A549 (cell line): ENCODE measurements at regions not wholly inside any gene's neighbourhood (a gene's known extent, or its start where the extent isn't known, plus 50 kb on each side); places are given as distances from the start of the nearest gene placed in this dataset.

Source experiments
- ATAC-seq, 2 experiments: fragments of 200-7000 bp in 1 of 2; fragments of >200 bp in 1 of 2; cut with Nextera tagmentation in 1 of 2; cut with Tn5 transposase in 1 of 2; 3 replicates each; pipeline versions ENCODE4 v1.8.0 to v1.9.1; 2018 to 2020; ENCODE audit warnings: mild to moderate bottlenecking in 1 of 2, moderate library complexity in 1 of 2
- CTCF ChIA-PET: fragments of 300-600 bp; sonication (Branson Sonifier 250); formaldehyde crosslinking; extraction: SDS; loops from one replicate; lab custom pipeline; 2021; ENCODE audit warnings: antibody characterized with exemption, inconsistent platforms; lab: Yijun Ruan, JAX
- POLR2A ChIA-PET: fragments of 350-600 bp; formaldehyde crosslinking; extraction: SDS; loops from one replicate; lab custom pipeline; 2021; ENCODE audit warnings: antibody characterized with exemption, inconsistent platforms; lab: Yijun Ruan, JAX
- DNase-seq, 2 experiments: peaks; one replicate each; pipeline versions ENCODE4 v3.0.0 to v3.0.0-alpha.2; 2011 to 2016; ENCODE audit warnings: low read depth in 1 of 2, low spot score in 1 of 2
- FAIRE-seq: peaks from 2 replicates; lab custom pipeline; 2011; peaks lifted over from hg19 to GRCh38; lab: Jason Lieb, UNC
- H3K27ac ChIP-seq, 2 experiments: fragments of >200 bp; sonication (Bioruptor Twin); formaldehyde crosslinking; 3 replicates each; pipeline ENCODE4 v1.5.1; 2016 to 2017
- H3K4me1 ChIP-seq: fragments of >200 bp; sonication (Bioruptor Twin); formaldehyde crosslinking; 3 replicates; pipeline ENCODE4 v1.6.1; 2016
- H3K4me2 ChIP-seq: fragments of >200 bp; sonication (Bioruptor Twin); formaldehyde crosslinking; 3 replicates; pipeline ENCODE4 v1.6.1; 2016
- H3K4me3 ChIP-seq: fragments of >200 bp; sonication (Bioruptor Twin); formaldehyde crosslinking; 3 replicates; pipeline ENCODE4 v1.5.1; 2016
- H3K9me3 ChIP-seq: fragments of >200 bp; sonication (Bioruptor Twin); formaldehyde crosslinking; 3 replicates; pipeline ENCODE4 v1.6.1; 2016
- BHLHE40 ChIP-seq: IDR thresholded peaks from 2 replicates; pipeline ENCODE4 v1.6.1; 2012; ENCODE audit warnings: low read depth, low read length, inconsistent platforms
- CBX2 ChIP-seq: fragments of 200-600 bp; sonication (generic); IDR thresholded peaks from 2 replicates; pipeline ENCODE4 v1.6.1; 2016; ENCODE audit warnings: low read depth, mild to moderate bottlenecking, borderline replicate concordance
- CHD4 ChIP-seq: fragments of 200-600 bp; sonication (generic); IDR thresholded peaks from 2 replicates; pipeline ENCODE4 v1.6.1; 2016; ENCODE audit warnings: antibody characterized with exemption, mild to moderate bottlenecking, borderline replicate concordance
- E2F6 ChIP-seq: IDR thresholded peaks from 2 replicates; pipeline ENCODE4 v1.6.1; 2012; ENCODE audit warnings: low read depth, borderline replicate concordance
- ELK1 ChIP-seq: fragments of 150-350 bp; IDR thresholded peaks from 2 replicates; pipeline ENCODE4 v1.6.1; 2014; ENCODE audit warnings: low read depth, mild to moderate bottlenecking, low read length
- FOXS1 ChIP-seq: fragments of 250-450 bp; sonication (Bioruptor Pico); IDR thresholded peaks from 2 replicates; pipeline ENCODE4 v1.5.0; 2020; ENCODE audit warnings: mild to moderate bottlenecking, moderate library complexity
- HDAC2 ChIP-seq: fragments of 200-600 bp; sonication (generic); IDR thresholded peaks from 2 replicates; pipeline ENCODE4 v1.6.1; 2016
- HES2 ChIP-seq: fragments of >200 bp; sonication (Bioruptor Twin); formaldehyde crosslinking; IDR thresholded peaks from 2 replicates; pipeline ENCODE4 v1.6.1; 2016
- HMGXB4 ChIP-seq: fragments of 250-450 bp; sonication (Bioruptor Pico); IDR thresholded peaks from 2 replicates; pipeline ENCODE4 v1.5.0; 2021; ENCODE audit warnings: mild to moderate bottlenecking, moderate library complexity, borderline replicate concordance
- HOXA7 ChIP-seq: fragments of 250-450 bp; sonication (Bioruptor Pico); IDR thresholded peaks from 2 replicates; pipeline ENCODE4 v1.5.0; 2020; ENCODE audit warnings: mild to moderate bottlenecking, moderate library complexity
- JUNB ChIP-seq: fragments of >200 bp; sonication (Bioruptor Twin); formaldehyde crosslinking; IDR thresholded peaks from 2 replicates; pipeline ENCODE4 v1.6.1; 2016
- MAX ChIP-seq: IDR thresholded peaks from 2 replicates; pipeline ENCODE4 v1.6.1; 2012
- NPAS2 ChIP-seq: fragments of 250-450 bp; sonication (Bioruptor Pico); IDR thresholded peaks from 2 replicates; pipeline ENCODE4 v1.8.0; 2022; ENCODE audit warnings: mild to moderate bottlenecking, moderate library complexity, borderline replicate concordance
- PHF8 ChIP-seq: fragments of 200-600 bp; sonication (generic); IDR thresholded peaks from 2 replicates; pipeline ENCODE4 v1.6.1; 2016; ENCODE audit warnings: low read depth, mild to moderate bottlenecking, antibody characterized with exemption, moderate library complexity, borderline replicate concordance
- POLR2AphosphoS2 ChIP-seq: conservative IDR thresholded peaks from 2 replicates; pipeline ENCODE4 v1.6.1; 2012; ENCODE audit warnings: low read length, improper control_type of control experiment, inconsistent platforms
- RAD21 ChIP-seq, 2 experiments: fragments of >200 bp in 1 of 2; sonication (Bioruptor Twin) in 1 of 2; formaldehyde crosslinking in 1 of 2; IDR thresholded peaks in 1 of 2; conservative IDR thresholded peaks in 1 of 2; 2 replicates in 1 of 2; 3 replicates in 1 of 2; pipeline ENCODE4 v1.6.1; 2012 to 2018; ENCODE audit warnings: inconsistent platforms in 1 of 2
- REST ChIP-seq: fragments of 200-600 bp; sonication (generic); IDR thresholded peaks from 2 replicates; pipeline ENCODE4 v1.6.1; 2016; ENCODE audit warnings: antibody characterized with exemption, mild to moderate bottlenecking, moderate library complexity
- USF2 ChIP-seq: fragments of 450-650 bp; IDR thresholded peaks from 2 replicates; pipeline ENCODE4 v1.6.1; 2014; ENCODE audit warnings: antibody characterized with exemption
- ZFP36 ChIP-seq: fragments of 450-650 bp; IDR thresholded peaks from 2 replicates; pipeline ENCODE4 v1.6.1; 2014; ENCODE audit warnings: borderline replicate concordance; ENCODE audit not compliant: partially characterized antibody
- ZNF302 ChIP-seq: fragments of 250-450 bp; sonication (Bioruptor Pico); IDR thresholded peaks from 2 replicates; pipeline ENCODE4 v1.9.0; 2021; ENCODE audit warnings: inconsistent platforms, mild to moderate bottlenecking, moderate library complexity
- WGBS: methylation state at CpG from one replicate; pipeline ENCODE4 v1.1.6; 2017; ENCODE audit errors: missing lambda C conversion rate; 5-methylcytosine and 5-hydroxymethylcytosine counted together

GRCh38 chr16:64364016-64364415 is 757.8 kb downstream of the CDH11 start:
- POLR2A ChIA-PET: no interaction called here
- H3K4me1 ChIP-seq: no peaks in the 10 kb centered on the region
- ATAC-seq (no peak), DNase-seq (no peak), FAIRE-seq (no peak)
- no peak for TF ChIP-seq USF2
- TF ChIP-seq CHD4: no peak
- no peak for TF ChIP-seq JUNB
- no peak for TF ChIP-seq POLR2AphosphoS2
- TF ChIP-seq RAD21 (conservative IDR thresholded peaks at IDR 0.05 in 1 of 2, IDR thresholded peaks at IDR 0.05 in 1 of 2): no peak
- no peak for TF ChIP-seq MAX
- TF ChIP-seq ELK1: no peak
- TF ChIP-seq ZNF302: no peak
- no peak for TF ChIP-seq FOXS1 (CRISPR knock-in tag)
- TF ChIP-seq NPAS2 (CRISPR knock-in tag): no peak
- no peak for TF ChIP-seq HDAC2
- no peak for TF ChIP-seq E2F6
- TF ChIP-seq ZFP36: no peak
- TF ChIP-seq PHF8: no peak
- no peak for TF ChIP-seq HES2
- no peak for TF ChIP-seq HMGXB4
- no peak for TF ChIP-seq BHLHE40
- no peak for TF ChIP-seq REST
- no peak for TF ChIP-seq CBX2
- TF ChIP-seq HOXA7 (CRISPR knock-in tag): no peak
- no peak overlapping the region for H3K4me2 ChIP-seq
- WGBS: 35% methylated on average over 2 of the region's 2 CpGs
- CTCF ChIA-PET: no interaction called here
- no peak overlapping the region for H3K4me3 ChIP-seq
- no peaks in the 10 kb centered on the region for H3K9me3 ChIP-seq
- H3K27ac ChIP-seq: no peak overlapping the region
